ENCODE measurements at regions not wholly inside any gene's neighbourhood (a gene's known extent, or its start where the extent isn't known, plus 50 kb on each side); places are given as distances from the start of the nearest gene placed in this dataset.
"Not testable (repeated sequence)": the region's sequence is repeated elsewhere in the genome, so short reads cannot be mapped to it uniquely, and the experiment has no call there.

- no peak overlapping the region for H3K4me3 ChIP-seq (ENCODE audit: low read length)
- no peak for TF ChIP-seq CTCF (conservative IDR thresholded peaks at IDR 0.05; ENCODE audit: low read depth, low read length)
- DNase-seq (ENCODE audit: low read depth): no peak
These were observed 640.8 kb downstream of the MAT2B start for GRCh38 chr5:164146223-164146622.

GRCh38 chr5:164148292-164148691 is 642.9 kb downstream of the MAT2B start:
- no peak for TF ChIP-seq CTCF (conservative IDR thresholded peaks at IDR 0.05; ENCODE audit: low read depth, low read length)
- H3K4me3 ChIP-seq (ENCODE audit: low read length): no peak overlapping the region
- no peak for DNase-seq (ENCODE audit: low read depth)

GRCh38 chr5:164152539-164152938 is 647.1 kb downstream of the MAT2B start:
- DNase-seq (ENCODE audit: low read depth); H3K4me3 ChIP-seq (ENCODE audit: low read length): not testable (repeated sequence)

GRCh38 chr5:164153469-164154172 is 648.2 kb downstream of the MAT2B start:
- DNase-seq (ENCODE audit: low read depth): no peak
- no peak overlapping the region for H3K4me3 ChIP-seq (ENCODE audit: low read length)
- TF ChIP-seq CTCF (conservative IDR thresholded peaks at IDR 0.05; ENCODE audit: low read depth, low read length): no peak

- no peak for DNase-seq (ENCODE audit: low read depth)
These were observed 665.4 kb downstream of the MAT2B start for GRCh38 chr5:164170814-164171213.

GRCh38 chr5:164175083-164175482 is 669.7 kb downstream of the MAT2B start:
- no peak overlapping the region for H3K4me3 ChIP-seq (ENCODE audit: low read length)
- peak; percentile 73 for DNase-seq (ENCODE audit: low read depth)
- TF ChIP-seq CTCF (conservative IDR thresholded peaks at IDR 0.05; ENCODE audit: low read depth, low read length): no peak

More at GRCh38 chr5:164170814-164171213, 665.4 kb downstream of the MAT2B start:
- no peak for TF ChIP-seq CTCF (conservative IDR thresholded peaks at IDR 0.05; ENCODE audit: low read depth, low read length)
- no peak overlapping the region for H3K4me3 ChIP-seq (ENCODE audit: low read length)

GRCh38 chr5:164179406-164179805 is 674.0 kb downstream of the MAT2B start:
- no peak for TF ChIP-seq CTCF (conservative IDR thresholded peaks at IDR 0.05; ENCODE audit: low read depth, low read length)
- H3K4me3 ChIP-seq (ENCODE audit: low read length): no peak overlapping the region
- DNase-seq (ENCODE audit: low read depth): no peak
